ENCODE measurements at regions not wholly inside any gene's neighbourhood (a gene's known extent, or its start where the extent isn't known, plus 50 kb on each side); places are given as distances from the start of the nearest gene placed in this dataset.

GRCh38 chr18:41513438-41513837 is 441.6 kb upstream of the PIK3C3 start:
- no peak overlapping the region for H3K4me3 ChIP-seq (ENCODE audit: control insufficient read depth, low read depth, low read length)
- no peak for DNase-seq (ENCODE audit: low read depth)
- TF ChIP-seq CTCF (conservative IDR thresholded peaks at IDR 0.05; ENCODE audit: control insufficient read depth, insufficient read depth, low read depth, low read length): no peak

GRCh38 chr18:41504316-41504715 is 450.7 kb upstream of the PIK3C3 start:
- DNase-seq (ENCODE audit: low read depth): no peak
- no peak overlapping the region for H3K4me3 ChIP-seq (ENCODE audit: control insufficient read depth, low read depth, low read length)
- TF ChIP-seq CTCF (conservative IDR thresholded peaks at IDR 0.05; ENCODE audit: control insufficient read depth, insufficient read depth, low read depth, low read length): no peak

GRCh38 chr18:41501848-41502247 is 453.2 kb upstream of the PIK3C3 start:
- DNase-seq (ENCODE audit: low read depth): no peak
- no peak overlapping the region for H3K4me3 ChIP-seq (ENCODE audit: control insufficient read depth, low read depth, low read length)
- no peak for TF ChIP-seq CTCF (conservative IDR thresholded peaks at IDR 0.05; ENCODE audit: control insufficient read depth, insufficient read depth, low read depth, low read length)

- DNase-seq (ENCODE audit: low read depth): no peak
- H3K4me3 ChIP-seq (ENCODE audit: control insufficient read depth, low read depth, low read length): no peak overlapping the region
- no peak for TF ChIP-seq CTCF (conservative IDR thresholded peaks at IDR 0.05; ENCODE audit: control insufficient read depth, insufficient read depth, low read depth, low read length)
Measured at GRCh38 chr18:41499345-41499744, 455.7 kb upstream of the PIK3C3 start.

- DNase-seq (ENCODE audit: low read depth): no peak
- H3K4me3 ChIP-seq (ENCODE audit: control insufficient read depth, low read depth, low read length): no peak overlapping the region
- TF ChIP-seq CTCF (conservative IDR thresholded peaks at IDR 0.05; ENCODE audit: control insufficient read depth, insufficient read depth, low read depth, low read length): no peak
Measured at GRCh38 chr18:41490861-41491260, 464.2 kb upstream of the PIK3C3 start.

GRCh38 chr18:41486575-41486974 is 468.5 kb upstream of the PIK3C3 start:
- no peak overlapping the region for H3K4me3 ChIP-seq (ENCODE audit: control insufficient read depth, low read depth, low read length)
- TF ChIP-seq CTCF (conservative IDR thresholded peaks at IDR 0.05; ENCODE audit: control insufficient read depth, insufficient read depth, low read depth, low read length): no peak

GRCh38 chr18:41484069-41484468 is 471.0 kb upstream of the PIK3C3 start:
- H3K4me3 ChIP-seq (ENCODE audit: control insufficient read depth, low read depth, low read length): no peak overlapping the region
- DNase-seq (ENCODE audit: low read depth): no peak
- TF ChIP-seq CTCF (conservative IDR thresholded peaks at IDR 0.05; ENCODE audit: control insufficient read depth, insufficient read depth, low read depth, low read length): no peak

More at GRCh38 chr18:41486575-41486974, 468.5 kb upstream of the PIK3C3 start:
- no peak for DNase-seq (ENCODE audit: low read depth)

Measured in fibroblast of mammary gland (primary cell).